HL-60 (cell line): ENCODE measurements at regions not wholly inside any gene's neighbourhood (a gene's known extent, or its start where the extent isn't known, plus 50 kb on each side); places are given as distances from the start of the nearest gene placed in this dataset.

ENCODE experiments used
- DNase-seq, 2 experiments: peaks; one replicate each; pipeline ENCODE4 v3.0.0-alpha.2; 2010 to 2020; ENCODE audit warnings: low read depth in 1 of 2, low spot score in 1 of 2
- H3K27ac ChIP-seq: fragments of 250-450 bp; sonication (Bioruptor Pico); replicated peaks from 2 replicates; pipeline ENCODE4 v1.5.1; 2020; ENCODE audit warnings: mild to moderate bottlenecking, moderate library complexity
- H3K27me3 ChIP-seq: fragments of 250-450 bp; sonication (Bioruptor Pico); 2 replicates; pipeline ENCODE4 v1.5.1; 2021; ENCODE audit warnings: mild to moderate bottlenecking, moderate library complexity; ENCODE audit not compliant: insufficient read depth, poor library complexity, severe bottlenecking
- H3K4me3 ChIP-seq: replicated peaks from 2 replicates; pipeline ENCODE4 v1.5.1; 2011; ENCODE audit warnings: mild to moderate bottlenecking, control low read depth, low read length; ENCODE audit not compliant: insufficient read depth
- CTCF ChIP-seq: IDR thresholded peaks from one replicate; pipeline ENCODE4 v1.5.1; 2011; ENCODE audit warnings: low read length, control low read depth, inconsistent platforms; ENCODE audit not compliant: insufficient read depth
- GABPA ChIP-seq: IDR thresholded peaks from 2 replicates; pipeline ENCODE4 v1.6.1; 2012; ENCODE audit warnings: low read depth
- POLR2AphosphoS5 ChIP-seq: IDR thresholded peaks from 2 replicates; pipeline ENCODE4 v1.6.1; 2012; ENCODE audit warnings: low read depth
- REST ChIP-seq: IDR thresholded peaks from 2 replicates; pipeline ENCODE4 v1.6.1; 2012; ENCODE audit warnings: low read depth; ENCODE audit not compliant: insufficient replicate concordance
- SPI1 ChIP-seq: IDR thresholded peaks from 2 replicates; pipeline ENCODE4 v1.6.1; 2012; ENCODE audit warnings: low read depth, mild to moderate bottlenecking, borderline replicate concordance

- H3K27ac ChIP-seq, result no peak overlapping the region
- no peak overlapping the region for H3K4me3 ChIP-seq
- TF ChIP-seq GABPA (no peak), SPI1 (no peak), REST (no peak), CTCF (no peak), POLR2AphosphoS5 (no peak)
- DNase-seq, result no peak
- no peaks in the 10 kb centered on the region for H3K27me3 ChIP-seq
Observed at GRCh38 chr10:43898592-43898991, 249.9 kb upstream of the ZNF32 start.

GRCh38 chr10:43897765-43898419, 249.2 kb upstream of the ZNF32 start:
- no peak for DNase-seq
- Histone ChIP-seq H3K27me3 (peaks cover 2% of the 10 kb centered on the region), H3K4me3 (no peak overlapping the region), H3K27ac (no peak overlapping the region)
- TF ChIP-seq SPI1 (no peak), POLR2AphosphoS5 (no peak), GABPA (no peak)

- no peak for DNase-seq
- Histone ChIP-seq H3K27me3 (peaks cover 4% of the 10 kb centered on the region), H3K4me3 (no peak overlapping the region), H3K27ac (no peak overlapping the region)
- TF ChIP-seq POLR2AphosphoS5, result no peak
- no peak for TF ChIP-seq CTCF
- TF ChIP-seq SPI1, result no peak
- no peak for TF ChIP-seq REST
- no peak for TF ChIP-seq GABPA
Observed at GRCh38 chr10:43892062-43892770, 243.5 kb upstream of the ZNF32 start.

- TF ChIP-seq POLR2AphosphoS5 (no peak), REST (no peak), GABPA (no peak), SPI1 (no peak), CTCF (no peak)
- Histone ChIP-seq H3K27ac (no peak overlapping the region), H3K4me3 (no peak overlapping the region), H3K27me3 (peaks cover 4% of the 10 kb centered on the region)
- DNase-seq, result no peak
Observed at GRCh38 chr10:43891241-43891640, 242.6 kb upstream of the ZNF32 start.
